OCI-LY7 (cell line): ENCODE measurements at regions not wholly inside any gene's neighbourhood (a gene's known extent, or its start where the extent isn't known, plus 50 kb on each side); places are given as distances from the start of the nearest gene placed in this dataset.

Experiments used
- BruUV-seq: library from RNA; stranded (reverse); fragments of 400-500 nt; replicated peaks from 2 replicates; lab custom pipeline; 2021; lab: Mats Ljungman, UMichigan
- CTCF ChIA-PET: fragments of 300-600 bp; sonication (Branson Sonifier 250); formaldehyde crosslinking; loops from one replicate; lab custom pipeline; 2022; ENCODE audit warnings: antibody characterized with exemption; ENCODE audit not compliant: unreplicated experiment; lab: Charles Lee
- POLR2A ChIA-PET: fragments of 300-600 bp; sonication (Branson Sonifier 250); formaldehyde crosslinking; loops from one replicate; lab custom pipeline; 2022; ENCODE audit warnings: antibody characterized with exemption; lab: Charles Lee
- DNase-seq: peaks from one replicate; pipeline ENCODE4 v3.0.0-alpha.2; 2015; ENCODE audit warnings: low spot score
- H2AFZ ChIP-seq: fragments of 200-600 bp; sonication (generic), shearing (Covaris generic); 2 replicates; pipeline ENCODE4 v1.6.1; 2014; ENCODE audit warnings: mild to moderate bottlenecking, antibody characterized with exemption, low read length, moderate library complexity
- H3K27ac ChIP-seq: fragments of 200-600 bp; sonication (generic); 2 replicates; pipeline ENCODE4 v1.5.1; 2014; ENCODE audit warnings: mixed run types, low read depth, mild to moderate bottlenecking, moderate library complexity, low read length, inconsistent platforms; ENCODE audit not compliant: poor library complexity, severe bottlenecking
- H3K36me3 ChIP-seq: fragments of 200-600 bp; sonication (generic); 2 replicates; pipeline ENCODE4 v1.6.1; 2014; ENCODE audit warnings: mild to moderate bottlenecking, antibody characterized with exemption, low read length, moderate library complexity, mixed read lengths; ENCODE audit not compliant: insufficient read depth
- H3K4me1 ChIP-seq: fragments of 200-600 bp; sonication (generic); 2 replicates; pipeline ENCODE4 v1.5.1; 2014; ENCODE audit warnings: mild to moderate bottlenecking, low read length; ENCODE audit not compliant: insufficient read depth, poor library complexity, severe bottlenecking
- H3K4me2 ChIP-seq: fragments of 200-600 bp; sonication (generic); 2 replicates; pipeline ENCODE4 v1.6.1; 2014; ENCODE audit warnings: mild to moderate bottlenecking, low read length
- H3K4me3 ChIP-seq: fragments of 200-600 bp; sonication (generic); 2 replicates; pipeline ENCODE4 v1.5.1; 2014; ENCODE audit warnings: mild to moderate bottlenecking, low read depth, low read length; ENCODE audit not compliant: poor library complexity, severe bottlenecking
- H3K79me2 ChIP-seq: fragments of 200-600 bp; sonication (generic); 2 replicates; pipeline ENCODE4 v1.6.1; 2016; ENCODE audit warnings: low read depth, mild to moderate bottlenecking, low read length, moderate library complexity, mixed read lengths; ENCODE audit not compliant: insufficient read depth
- H3K9me2 ChIP-seq: fragments of 200-600 bp; sonication (generic); 2 replicates; pipeline ENCODE4 v1.6.1; 2016; ENCODE audit warnings: mild to moderate bottlenecking, low read length, mixed read lengths; ENCODE audit not compliant: insufficient read depth
- H3K9me3 ChIP-seq: fragments of 200-600 bp; sonication (generic); 2 replicates; pipeline ENCODE4 v1.6.1; 2014; ENCODE audit warnings: mild to moderate bottlenecking, mixed run types, low read length, mixed read lengths
- H4K20me1 ChIP-seq: fragments of 200-600 bp; sonication (generic); 2 replicates; pipeline ENCODE4 v1.6.1; 2014; ENCODE audit warnings: mild to moderate bottlenecking, antibody characterized with exemption, low read length, moderate library complexity, mixed read lengths; ENCODE audit not compliant: insufficient read depth
- EZH2phosphoT487 ChIP-seq: fragments of 200-600 bp; sonication (generic); IDR thresholded peaks from 2 replicates; pipeline ENCODE4 v1.6.1; 2018; ENCODE audit warnings: low read depth, borderline replicate concordance, mild to moderate bottlenecking, mixed run types, antibody characterized with exemption, low read length, moderate library complexity, mixed read lengths
- intact Hi-C: fragments of 100-400 bp; cut with micrococcal nuclease; formaldehyde crosslinking; loops from one replicate; pipeline ENCODE4 v1.10.0; 2022; ENCODE audit not compliant: unreplicated experiment
- TF ChIP-seq, protein P1 (sequence below): fragments of 200-600 bp; sonication (generic); conservative IDR thresholded peaks from 2 replicates; pipeline ENCODE4 v1.5.1; 2014; ENCODE audit warnings: mild to moderate bottlenecking, antibody characterized with exemption, low read length, moderate library complexity, mixed read lengths

DNA sequence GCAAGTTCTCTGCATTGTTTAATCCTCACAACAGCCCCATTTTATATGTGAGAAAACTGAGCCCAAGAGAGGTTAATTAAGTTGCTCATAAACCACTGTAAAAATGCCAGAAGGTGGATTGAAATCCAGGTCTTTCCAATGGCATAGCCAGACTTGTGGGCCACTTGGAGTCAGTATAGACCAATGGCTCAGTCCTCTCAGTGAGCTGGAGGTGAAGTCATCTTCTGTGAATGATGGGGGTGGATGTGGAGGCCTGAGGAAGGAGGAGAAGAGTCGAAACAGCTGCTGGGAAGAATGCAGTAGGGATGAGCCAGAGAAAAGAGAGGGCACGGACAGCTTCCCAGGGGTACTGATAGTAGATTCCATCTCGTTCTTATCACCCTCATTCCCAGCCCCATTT is 213.4 kb downstream of the SOX9 start:
- Histone ChIP-seq H4K20me1 (no peaks in the 10 kb centered on the region), H3K4me2 (no peak overlapping the region), H3K27ac (no peak overlapping the region), H3K9me2 (no peaks in the 10 kb centered on the region), H3K36me3 (no peaks in the 10 kb centered on the region), H3K9me3 (no peaks in the 10 kb centered on the region), H3K4me3 (no peak overlapping the region), H3K4me1 (no peaks in the 10 kb centered on the region), H3K79me2 (no peaks in the 10 kb centered on the region), H2AFZ (no peak overlapping the region)
- POLR2A ChIA-PET: interaction anchor here (0.5 kb wide), 1 partner anchor 161 kb away, joined by 3 read pairs; no protein-coding TSS in a partner anchor
- CTCF ChIA-PET: no interaction called here
- TF ChIP-seq, protein P1, sequence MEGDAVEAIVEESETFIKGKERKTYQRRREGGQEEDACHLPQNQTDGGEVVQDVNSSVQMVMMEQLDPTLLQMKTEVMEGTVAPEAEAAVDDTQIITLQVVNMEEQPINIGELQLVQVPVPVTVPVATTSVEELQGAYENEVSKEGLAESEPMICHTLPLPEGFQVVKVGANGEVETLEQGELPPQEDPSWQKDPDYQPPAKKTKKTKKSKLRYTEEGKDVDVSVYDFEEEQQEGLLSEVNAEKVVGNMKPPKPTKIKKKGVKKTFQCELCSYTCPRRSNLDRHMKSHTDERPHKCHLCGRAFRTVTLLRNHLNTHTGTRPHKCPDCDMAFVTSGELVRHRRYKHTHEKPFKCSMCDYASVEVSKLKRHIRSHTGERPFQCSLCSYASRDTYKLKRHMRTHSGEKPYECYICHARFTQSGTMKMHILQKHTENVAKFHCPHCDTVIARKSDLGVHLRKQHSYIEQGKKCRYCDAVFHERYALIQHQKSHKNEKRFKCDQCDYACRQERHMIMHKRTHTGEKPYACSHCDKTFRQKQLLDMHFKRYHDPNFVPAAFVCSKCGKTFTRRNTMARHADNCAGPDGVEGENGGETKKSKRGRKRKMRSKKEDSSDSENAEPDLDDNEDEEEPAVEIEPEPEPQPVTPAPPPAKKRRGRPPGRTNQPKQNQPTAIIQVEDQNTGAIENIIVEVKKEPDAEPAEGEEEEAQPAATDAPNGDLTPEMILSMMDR: no peak
- TF ChIP-seq EZH2phosphoT487: no peak
- DNase-seq: no peak
- intact Hi-C loops: no loop called here
- BruUV-seq: no TSS peak

DNA sequence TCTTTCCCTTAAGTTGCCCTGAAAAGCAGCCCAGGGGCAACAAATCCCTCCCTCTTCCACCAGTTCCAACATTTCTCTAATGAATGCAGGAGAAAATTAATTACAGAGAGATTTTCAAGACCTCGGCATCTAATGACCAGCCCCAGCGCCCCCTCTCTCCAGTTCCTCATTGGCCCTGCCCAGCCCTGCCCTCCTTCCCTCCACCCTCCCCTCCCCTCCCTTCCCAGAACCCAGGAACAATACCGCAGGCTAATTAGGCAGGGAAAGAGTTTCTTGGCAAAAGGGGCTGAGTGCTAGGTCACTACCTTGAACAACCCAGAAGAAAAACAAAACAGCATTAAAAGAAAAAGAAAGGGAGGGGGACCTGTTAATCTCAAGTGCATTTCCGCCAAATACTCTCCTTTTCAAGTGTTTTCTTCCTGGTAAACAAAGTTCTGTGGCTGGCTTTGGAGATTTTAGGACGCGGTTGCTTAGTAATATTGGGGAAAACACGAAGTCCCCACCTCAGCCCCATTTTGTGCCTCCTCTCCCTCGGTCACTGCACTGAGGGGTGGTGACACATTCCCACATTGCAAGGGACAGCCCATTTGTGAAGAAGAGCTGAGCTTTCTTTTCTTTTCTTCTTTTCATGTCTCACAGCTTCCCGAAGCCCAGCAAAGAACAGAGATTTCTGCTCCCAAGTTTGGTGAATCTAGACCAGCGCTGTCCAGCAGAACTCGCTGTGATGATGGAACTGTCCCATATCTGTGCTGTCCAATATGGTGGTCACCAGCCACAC is 215.4 kb downstream of the SOX9 start:
- H3K9me2 ChIP-seq: no peaks in the 10 kb centered on the region
- intact Hi-C loops: no loop called here
- no peaks in the 10 kb centered on the region for H4K20me1 ChIP-seq
- DNase-seq: no peak
- no TSS peak for BruUV-seq
- H3K4me3 ChIP-seq: no peak overlapping the region
- no peak overlapping the region for H3K4me2 ChIP-seq
- no peaks in the 10 kb centered on the region for H3K79me2 ChIP-seq
- no peak overlapping the region for H2AFZ ChIP-seq
- ChIA-PET CTCF (no interaction called here), POLR2A (no interaction called here)
- H3K36me3 ChIP-seq: no peaks in the 10 kb centered on the region
- H3K27ac ChIP-seq: no peak overlapping the region
- TF ChIP-seq, protein P1: no peak
- no peaks in the 10 kb centered on the region for H3K9me3 ChIP-seq
- H3K4me1 ChIP-seq: no peaks in the 10 kb centered on the region

DNA sequence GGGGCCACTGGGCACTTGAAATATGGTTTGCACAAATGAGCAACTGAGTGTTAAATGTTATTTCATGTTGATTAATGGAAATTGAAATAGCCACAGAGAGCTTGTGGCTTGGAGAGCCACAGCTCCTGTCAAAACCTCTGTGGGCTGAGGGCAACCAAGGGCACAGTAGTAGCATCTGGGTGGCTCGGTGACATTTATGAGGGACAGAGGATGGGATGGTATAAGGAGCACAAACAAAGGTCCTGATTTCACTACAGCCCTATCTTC is 215.9 kb downstream of the SOX9 start:
- BruUV-seq: no TSS peak
- no peak overlapping the region for H3K4me2 ChIP-seq
- intact Hi-C loops: no loop called here
- H3K27ac ChIP-seq: no peak overlapping the region
- H3K4me3 ChIP-seq: no peak overlapping the region
- H2AFZ ChIP-seq: no peak overlapping the region
- H3K36me3 ChIP-seq: no peaks in the 10 kb centered on the region
- no peaks in the 10 kb centered on the region for H4K20me1 ChIP-seq
- POLR2A ChIA-PET: no interaction called here
- H3K9me2 ChIP-seq: no peaks in the 10 kb centered on the region
- H3K4me1 ChIP-seq: no peaks in the 10 kb centered on the region
- no peak for DNase-seq
- no peaks in the 10 kb centered on the region for H3K79me2 ChIP-seq
- TF ChIP-seq, protein P1: no peak
- TF ChIP-seq EZH2phosphoT487: no peak
- CTCF ChIA-PET: no interaction called here
- H3K9me3 ChIP-seq: no peaks in the 10 kb centered on the region
